ENCODE measurements at regions not wholly inside any gene's neighbourhood (a gene's known extent, or its start where the extent isn't known, plus 50 kb on each side); places are given as distances from the start of the nearest gene placed in this dataset.
A peak's percentile ranks its signal among the peaks of the same experiment; 100 is the strongest.

- H3K4me3 Mint-ChIP-seq: no peak overlapping the region
- ATAC-seq (replicated peaks): no peak
- no peaks in the 10 kb centered on the region for H3K36me3 Mint-ChIP-seq
- H3K27ac Mint-ChIP-seq: no peak overlapping the region
- no peaks in the 10 kb centered on the region for H3K9me3 Mint-ChIP-seq
- no peaks in the 10 kb centered on the region for H3K27me3 Mint-ChIP-seq
- H3K4me1 Mint-ChIP-seq: no peaks in the 10 kb centered on the region
- DNase-seq: no peak
Measured at GRCh38 chr13:33624253-33624652, 193.7 kb upstream of the RFC3 start.

- H3K27me3 Mint-ChIP-seq: no peaks in the 10 kb centered on the region
- H3K27ac Mint-ChIP-seq: no peak overlapping the region
- ATAC-seq (replicated peaks) (peak in 1 of 2 donors; percentile 27), DNase-seq (no peak)
- H3K4me1 Mint-ChIP-seq: no peaks in the 10 kb centered on the region
- H3K36me3 Mint-ChIP-seq: no peaks in the 10 kb centered on the region
- no peak overlapping the region for H3K4me3 Mint-ChIP-seq
- no peaks in the 10 kb centered on the region for H3K9me3 Mint-ChIP-seq
Measured at GRCh38 chr13:33624740-33625139, 193.2 kb upstream of the RFC3 start.

GRCh38 chr13:33626407-33626806 lies 191.5 kb upstream of the RFC3 start:
- Mint-ChIP-seq H3K36me3 (no peaks in the 10 kb centered on the region), H3K4me3 (no peak overlapping the region), H3K4me1 (no peaks in the 10 kb centered on the region), H3K27me3 (peaks cover 4 to 10% of the 10 kb centered on the region in 2 donors), H3K27ac (no peak overlapping the region), H3K9me3 (no peaks in the 10 kb centered on the region)
- DNase-seq (no peak), ATAC-seq (replicated peaks) (no peak)

DNA sequence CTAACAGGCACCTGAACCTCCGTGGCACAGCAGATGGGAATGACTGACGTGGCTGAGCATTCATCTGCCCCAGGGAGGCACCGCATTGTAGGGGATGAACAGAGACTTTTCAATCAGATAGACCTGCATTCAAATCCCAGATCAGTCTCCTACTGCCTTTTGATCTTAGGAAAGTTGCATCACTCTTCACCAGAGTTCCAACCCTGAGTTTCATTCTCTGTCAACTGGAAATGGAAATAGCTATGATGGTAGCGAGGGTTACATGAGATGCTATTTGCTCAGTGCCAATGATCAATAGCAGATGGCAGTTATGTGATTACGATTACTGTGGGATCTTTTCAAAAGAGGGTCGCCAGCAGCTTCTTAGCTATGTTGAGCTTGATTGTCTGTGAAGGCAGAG lies 189.3 kb upstream of the RFC3 start:
- no peak overlapping the region for H3K27ac Mint-ChIP-seq
- no peaks in the 10 kb centered on the region for H3K9me3 Mint-ChIP-seq
- H3K4me3 Mint-ChIP-seq: no peak overlapping the region
- DNase-seq: no peak
- H3K4me1 Mint-ChIP-seq: no peaks in the 10 kb centered on the region
- H3K27me3 Mint-ChIP-seq: peaks cover 4 to 10% of the 10 kb centered on the region in 2 donors
- ATAC-seq (replicated peaks): no peak
- H3K36me3 Mint-ChIP-seq: no peaks in the 10 kb centered on the region

DNA sequence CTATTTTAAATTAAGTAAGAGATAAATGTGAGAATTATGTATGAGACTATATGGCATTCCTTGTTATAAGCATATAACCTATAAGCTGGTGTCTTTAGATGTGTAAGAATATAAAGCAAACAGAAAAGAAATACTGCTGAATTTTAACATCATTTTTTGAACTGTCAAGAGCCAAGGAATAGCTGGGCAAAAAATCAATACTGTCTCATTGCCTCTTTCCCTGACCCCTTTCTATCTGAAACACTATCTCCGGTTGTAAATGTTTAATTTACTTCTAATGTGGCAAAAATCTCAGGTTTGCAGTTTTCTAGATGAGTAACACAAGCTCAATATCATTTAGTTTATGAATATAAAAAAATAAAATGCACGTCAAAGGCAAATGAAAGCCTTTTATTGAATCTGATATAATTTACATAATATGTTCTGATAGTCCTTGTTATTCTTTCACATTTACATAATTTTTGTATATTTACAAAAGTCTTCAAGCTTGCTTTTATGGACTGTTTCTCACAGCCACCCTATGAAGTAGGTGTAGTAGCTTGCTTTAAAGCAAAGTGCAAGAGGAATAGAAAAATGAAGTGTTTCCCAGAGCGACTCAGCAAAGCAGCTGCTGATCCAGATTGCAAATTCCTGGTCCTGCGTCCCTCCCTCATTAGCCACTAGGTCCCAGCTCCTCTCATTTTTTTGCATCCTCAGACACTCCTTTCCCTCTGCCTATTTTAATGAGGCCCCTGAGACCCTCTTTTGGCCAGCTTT lies 188.2 kb upstream of the RFC3 start:
- no peaks in the 10 kb centered on the region for H3K36me3 Mint-ChIP-seq
- no peaks in the 10 kb centered on the region for H3K4me1 Mint-ChIP-seq
- ATAC-seq (replicated peaks) (no peak), DNase-seq (no peak)
- no peak overlapping the region for H3K27ac Mint-ChIP-seq
- no peaks in the 10 kb centered on the region for H3K9me3 Mint-ChIP-seq
- peaks cover 4 to 10% of the 10 kb centered on the region in 2 donors for H3K27me3 Mint-ChIP-seq
- H3K4me3 Mint-ChIP-seq: no peak overlapping the region

DNA sequence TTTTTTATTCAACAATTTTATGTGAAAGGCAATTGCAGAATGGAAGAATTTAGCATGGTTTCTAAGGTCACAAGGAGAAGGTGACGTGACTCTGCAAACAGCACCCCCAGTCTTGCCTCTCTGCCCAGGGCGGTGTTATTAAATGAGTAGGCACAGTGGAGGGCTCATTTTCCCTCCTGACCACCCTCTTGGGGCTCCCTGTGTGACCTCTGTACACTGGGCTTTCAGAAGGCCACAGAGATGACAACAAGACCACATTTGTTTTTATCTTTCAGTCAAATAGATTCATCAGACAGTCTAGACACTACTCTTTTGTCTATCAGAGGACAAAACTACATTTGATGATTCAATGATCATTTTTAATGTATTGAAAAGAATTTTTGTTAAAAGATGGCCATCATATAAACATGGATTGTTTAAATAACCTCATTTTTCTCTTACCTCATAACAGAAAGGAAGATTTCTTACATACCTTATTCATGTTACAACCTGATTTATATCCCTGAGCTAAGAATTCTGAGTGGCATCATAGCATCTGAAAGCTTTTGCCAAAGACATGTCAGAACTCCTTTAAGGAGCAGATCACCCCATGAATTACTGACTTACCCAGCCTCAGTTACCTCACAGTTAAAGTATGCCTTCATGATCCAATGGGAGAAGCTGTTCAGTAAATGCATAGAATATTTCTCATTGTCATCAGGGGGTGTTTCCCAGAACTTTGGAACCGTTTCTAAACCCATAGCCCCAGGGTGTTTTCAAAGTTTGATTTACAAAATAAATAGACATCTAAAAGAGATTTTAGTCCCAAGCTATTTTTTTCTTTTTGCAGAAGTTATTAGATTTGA lies 184.0 kb upstream of the RFC3 start:
- H3K4me1 Mint-ChIP-seq: no peaks in the 10 kb centered on the region
- no peak overlapping the region for H3K27ac Mint-ChIP-seq
- H3K27me3 Mint-ChIP-seq: peaks cover 4 to 10% of the 10 kb centered on the region in 2 donors
- no peak for ATAC-seq (replicated peaks)
- no peaks in the 10 kb centered on the region for H3K36me3 Mint-ChIP-seq
- H3K9me3 Mint-ChIP-seq: no peaks in the 10 kb centered on the region
- no peak overlapping the region for H3K4me3 Mint-ChIP-seq
- DNase-seq: no peak

GRCh38 chr13:33634546-33634982 lies 183.4 kb upstream of the RFC3 start:
- no peaks in the 10 kb centered on the region for H3K4me1 Mint-ChIP-seq
- H3K36me3 Mint-ChIP-seq: no peaks in the 10 kb centered on the region
- no peak for DNase-seq
- H3K4me3 Mint-ChIP-seq: no peak overlapping the region
- no peaks in the 10 kb centered on the region for H3K9me3 Mint-ChIP-seq
- no peak overlapping the region for H3K27ac Mint-ChIP-seq
- peaks cover 4 to 10% of the 10 kb centered on the region in 2 donors for H3K27me3 Mint-ChIP-seq
- no peak for ATAC-seq (replicated peaks)

GRCh38 chr13:33636243-33636642 lies 181.7 kb upstream of the RFC3 start:
- Mint-ChIP-seq H3K9me3 (no peaks in the 10 kb centered on the region), H3K36me3 (no peaks in the 10 kb centered on the region), H3K27ac (no peak overlapping the region), H3K4me3 (no peak overlapping the region), H3K4me1 (peaks cover 0 to 2% of the 10 kb centered on the region in 2 donors), H3K27me3 (no peaks in the 10 kb centered on the region)
- ATAC-seq (replicated peaks): no peak
- DNase-seq: no peak

DNA sequence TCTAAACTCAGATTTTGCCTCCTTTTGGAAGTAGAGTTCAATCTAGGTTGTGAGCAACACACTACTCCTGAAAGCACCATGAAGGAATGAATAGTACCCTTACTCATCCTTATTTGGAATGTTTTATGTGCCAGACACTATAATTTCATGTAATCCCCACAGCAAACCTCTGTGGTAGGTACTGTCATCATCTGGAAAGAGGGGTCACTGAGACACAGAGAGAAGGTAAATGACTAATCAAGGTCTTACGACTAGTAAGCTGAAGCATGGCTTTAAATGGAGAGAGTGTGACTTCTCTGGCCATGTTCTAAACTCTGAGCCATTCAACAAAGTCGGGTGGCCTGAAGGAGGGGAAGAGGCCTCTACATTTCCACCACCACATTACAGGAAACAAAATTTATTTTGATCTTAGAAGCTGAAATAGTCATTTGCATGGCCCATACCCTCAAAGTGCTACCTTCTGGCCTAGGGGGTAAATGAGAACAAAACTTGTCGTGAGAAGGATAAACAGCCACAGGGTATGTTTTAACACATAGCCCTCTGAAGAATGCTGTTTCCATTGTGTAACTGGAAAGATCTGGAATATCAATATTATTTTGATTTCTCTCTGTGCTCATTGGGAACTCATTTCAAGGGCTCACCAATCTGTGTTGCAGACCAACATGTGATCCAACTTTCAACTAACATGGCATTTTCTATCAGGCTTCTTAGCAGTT lies 180.8 kb upstream of the RFC3 start:
- Mint-ChIP-seq H3K27ac (no peak overlapping the region), H3K36me3 (no peaks in the 10 kb centered on the region), H3K4me1 (peaks cover 0 to 2% of the 10 kb centered on the region in 2 donors), H3K9me3 (no peaks in the 10 kb centered on the region), H3K27me3 (peaks cover 0 to 4% of the 10 kb centered on the region in 2 donors), H3K4me3 (no peak overlapping the region)
- ATAC-seq (replicated peaks) (no peak), DNase-seq (no peak)

GRCh38 chr13:33637978-33638743 lies 179.8 kb upstream of the RFC3 start:
- ATAC-seq (replicated peaks) (no peak), DNase-seq (no peak)
- Mint-ChIP-seq H3K27me3 (peaks cover 0 to 6% of the 10 kb centered on the region in 2 donors), H3K27ac (no peak overlapping the region), H3K4me1 (peaks cover 0 to 2% of the 10 kb centered on the region in 2 donors), H3K4me3 (no peak overlapping the region), H3K36me3 (no peaks in the 10 kb centered on the region), H3K9me3 (no peaks in the 10 kb centered on the region)

DNA sequence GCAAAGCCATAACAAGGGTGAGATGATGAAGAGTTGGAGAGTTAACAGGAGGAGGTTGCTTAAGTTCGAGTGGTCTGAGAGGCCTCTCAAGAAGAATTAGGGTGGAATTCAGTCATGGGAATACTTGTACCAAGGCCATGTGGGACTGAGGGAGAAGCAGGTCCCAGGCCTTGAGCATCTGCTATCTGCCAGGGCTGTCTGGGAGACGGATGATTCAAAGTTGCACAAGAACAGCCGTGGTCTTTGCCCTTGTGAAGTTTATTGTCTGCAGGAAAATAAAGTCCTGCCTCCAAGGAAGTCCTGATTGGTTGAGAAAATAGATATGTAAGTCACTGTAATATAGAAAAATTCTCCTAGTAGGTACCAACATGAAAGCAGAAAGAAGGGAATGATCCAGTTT lies 178.8 kb upstream of the RFC3 start:
- H3K4me1 Mint-ChIP-seq: peaks cover 2 to 6% of the 10 kb centered on the region in 2 donors
- ATAC-seq (replicated peaks): no peak
- no peaks in the 10 kb centered on the region for H3K9me3 Mint-ChIP-seq
- H3K27ac Mint-ChIP-seq: no peak overlapping the region
- H3K4me3 Mint-ChIP-seq: no peak overlapping the region
- peaks cover 0 to 6% of the 10 kb centered on the region in 2 donors for H3K27me3 Mint-ChIP-seq
- no peak for DNase-seq
- H3K36me3 Mint-ChIP-seq: no peaks in the 10 kb centered on the region

DNA sequence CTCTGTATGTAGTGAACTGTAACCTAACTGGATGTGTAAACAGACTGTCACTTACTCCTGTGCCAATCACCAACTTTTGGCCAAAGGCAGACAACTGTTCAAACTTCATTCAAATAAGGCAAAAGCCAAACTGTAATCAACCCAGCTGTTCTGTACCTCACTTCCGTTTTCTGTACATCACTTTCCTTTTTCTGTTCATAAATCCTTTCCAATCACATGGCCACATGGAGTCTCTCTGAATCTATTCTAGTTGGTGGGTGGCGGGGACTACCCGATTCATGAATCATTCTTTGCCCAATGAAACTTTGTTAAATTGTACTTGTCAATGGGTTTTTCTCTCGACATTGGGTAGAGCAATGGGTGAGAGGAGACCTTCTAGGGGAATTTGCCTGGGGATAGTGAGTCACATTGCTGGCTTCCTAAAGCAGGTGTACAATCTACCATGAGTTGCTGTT lies 178.3 kb upstream of the RFC3 start:
- DNase-seq (peak; percentile 9), ATAC-seq (replicated peaks) (peak; percentile 64 to 85)
- Mint-ChIP-seq H3K4me3 (no peak overlapping the region), H3K4me1 (peaks cover 7 to 11% of the 10 kb centered on the region in 2 donors), H3K36me3 (no peaks in the 10 kb centered on the region), H3K27ac (no peak overlapping the region), H3K9me3 (no peaks in the 10 kb centered on the region), H3K27me3 (peaks cover 0 to 6% of the 10 kb centered on the region in 2 donors)

DNA sequence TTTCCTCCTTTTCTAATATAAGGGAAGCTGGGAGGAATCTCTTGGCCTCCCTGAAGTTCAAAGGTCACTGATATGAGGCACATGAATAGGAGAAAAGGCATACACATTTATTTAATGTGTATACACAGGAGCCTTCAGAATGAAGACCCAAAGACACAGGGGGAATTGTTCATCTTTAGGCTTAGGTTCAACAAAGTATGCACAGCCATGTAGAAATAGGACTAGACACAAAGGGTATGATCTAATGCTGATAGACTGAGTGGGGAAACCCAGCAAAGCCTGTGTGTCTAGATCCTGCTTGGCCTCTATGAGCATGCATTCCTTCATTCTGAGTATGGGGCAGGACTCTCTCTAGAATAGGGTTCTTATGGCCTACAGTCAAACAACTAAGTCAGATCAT lies 177.1 kb upstream of the RFC3 start:
- no peak overlapping the region for H3K27ac Mint-ChIP-seq
- peaks cover 12 to 16% of the 10 kb centered on the region in 2 donors for H3K4me1 Mint-ChIP-seq
- H3K4me3 Mint-ChIP-seq: no peak overlapping the region
- ATAC-seq (replicated peaks) (no peak), DNase-seq (no peak)
- no peaks in the 10 kb centered on the region for H3K9me3 Mint-ChIP-seq
- H3K36me3 Mint-ChIP-seq: no peaks in the 10 kb centered on the region
- H3K27me3 Mint-ChIP-seq: peaks cover 0 to 6% of the 10 kb centered on the region in 2 donors

Data from stimulated activated naive B cell treated with anti-CD40 and anti-IgM and Interleukin-4, amounts not matched to agents 10 μg/mL and 1 μg/mL and 100 μg/mL, for 72 hours (primary cell).